ENCODE measurements at regions not wholly inside any gene's neighbourhood (a gene's known extent, or its start where the extent isn't known, plus 50 kb on each side); places are given as distances from the start of the nearest gene placed in this dataset.

DNA sequence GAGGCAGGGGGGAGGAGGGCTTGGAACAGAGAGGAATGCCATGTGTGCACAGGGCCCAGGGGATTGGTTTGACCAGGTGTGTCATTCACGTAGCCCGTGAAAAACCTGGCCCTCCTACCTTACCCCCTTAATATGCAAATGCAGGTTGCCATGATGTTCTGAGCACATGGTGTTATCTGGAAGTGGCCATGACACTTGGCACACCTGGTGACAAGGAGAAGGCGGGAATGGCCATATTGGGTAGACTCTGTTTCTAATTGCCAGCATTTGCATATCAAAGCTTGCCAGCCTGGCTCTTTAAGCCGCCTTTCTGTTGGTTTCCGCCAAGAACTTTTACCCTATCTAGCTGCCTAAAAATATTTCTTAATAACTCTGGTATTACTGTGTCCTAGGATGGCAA lies 202.1 kb upstream of the DPH6 start:
- H3K27ac ChIP-seq, result no peak overlapping the region
- no peaks in the 10 kb centered on the region for H3K27me3 ChIP-seq (ENCODE audit: insufficient read depth, low read depth, severe bottlenecking)
- no peaks in the 10 kb centered on the region for H3K9me3 ChIP-seq (ENCODE audit: severe bottlenecking)
- no peak for DNase-seq
- TF ChIP-seq CTCF (IDR thresholded peaks at IDR 0.05; ENCODE audit: low read depth, low read length), result no peak
- H3K36me3 ChIP-seq, result no peaks in the 10 kb centered on the region
- no peak overlapping the region for H3K4me3 ChIP-seq (ENCODE audit: low read depth, low read length)

GRCh38 chr15:35750051-35750450 lies 204.1 kb upstream of the DPH6 start:
- TF ChIP-seq CTCF (IDR thresholded peaks at IDR 0.05; ENCODE audit: low read depth, low read length), result no peak
- Histone ChIP-seq H3K4me3 (ENCODE audit: low read depth, low read length) (no peak overlapping the region), H3K9me3 (ENCODE audit: severe bottlenecking) (no peaks in the 10 kb centered on the region), H3K27me3 (ENCODE audit: insufficient read depth, low read depth, severe bottlenecking) (no peaks in the 10 kb centered on the region), H3K36me3 (no peaks in the 10 kb centered on the region), H3K27ac (no peak overlapping the region)
- no peak for DNase-seq

DNA sequence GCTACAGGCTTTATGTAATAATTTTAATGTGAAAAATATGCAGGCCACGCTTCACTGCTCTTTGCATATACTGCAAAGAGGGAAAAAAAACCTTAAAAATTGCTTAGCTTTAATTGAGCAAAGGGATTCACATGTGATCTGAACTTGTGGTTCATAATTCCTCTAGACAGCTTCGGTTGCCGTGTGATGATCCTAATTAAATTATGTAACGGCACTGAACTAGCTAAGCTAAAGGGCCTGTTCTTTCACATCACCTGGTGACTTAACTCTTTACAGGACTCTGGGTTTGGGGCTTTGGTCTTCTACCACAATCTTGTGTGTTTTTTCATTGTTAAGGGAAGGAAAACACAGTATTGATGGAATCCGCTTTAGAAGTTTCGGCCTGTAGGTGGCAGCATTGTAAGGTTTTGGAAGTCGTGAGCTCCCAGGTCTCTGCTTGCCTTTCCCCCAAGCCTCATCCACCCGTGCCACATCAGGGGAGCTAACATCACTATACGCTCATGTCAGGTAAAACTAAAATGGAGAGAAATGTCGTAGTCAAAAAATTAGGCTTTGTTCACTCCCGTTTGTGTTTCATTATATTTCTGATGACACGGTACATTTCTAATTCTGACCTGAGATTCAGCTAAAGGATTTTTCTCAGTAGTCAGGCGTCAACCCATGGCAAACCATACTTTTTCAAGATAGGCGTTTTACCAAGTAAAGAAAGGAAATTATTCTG lies 205.6 kb upstream of the DPH6 start:
- peak; percentile 76 for TF ChIP-seq CTCF (IDR thresholded peaks at IDR 0.05; ENCODE audit: low read depth, low read length)
- Histone ChIP-seq H3K36me3 (no peaks in the 10 kb centered on the region), H3K4me3 (ENCODE audit: low read depth, low read length) (no peak overlapping the region), H3K9me3 (ENCODE audit: severe bottlenecking) (no peaks in the 10 kb centered on the region), H3K27ac (no peak overlapping the region), H3K27me3 (ENCODE audit: insufficient read depth, low read depth, severe bottlenecking) (no peaks in the 10 kb centered on the region)
- DNase-seq, result peak; percentile 72

- Histone ChIP-seq H3K36me3 (no peaks in the 10 kb centered on the region), H3K27me3 (ENCODE audit: insufficient read depth, low read depth, severe bottlenecking) (no peaks in the 10 kb centered on the region), H3K9me3 (ENCODE audit: severe bottlenecking) (no peaks in the 10 kb centered on the region), H3K4me3 (ENCODE audit: low read depth, low read length) (no peak overlapping the region), H3K27ac (no peak overlapping the region)
- no peak for TF ChIP-seq CTCF (IDR thresholded peaks at IDR 0.05; ENCODE audit: low read depth, low read length)
- no peak for DNase-seq
Measured at GRCh38 chr15:35752134-35752466, 206.1 kb upstream of the DPH6 start.

DNA sequence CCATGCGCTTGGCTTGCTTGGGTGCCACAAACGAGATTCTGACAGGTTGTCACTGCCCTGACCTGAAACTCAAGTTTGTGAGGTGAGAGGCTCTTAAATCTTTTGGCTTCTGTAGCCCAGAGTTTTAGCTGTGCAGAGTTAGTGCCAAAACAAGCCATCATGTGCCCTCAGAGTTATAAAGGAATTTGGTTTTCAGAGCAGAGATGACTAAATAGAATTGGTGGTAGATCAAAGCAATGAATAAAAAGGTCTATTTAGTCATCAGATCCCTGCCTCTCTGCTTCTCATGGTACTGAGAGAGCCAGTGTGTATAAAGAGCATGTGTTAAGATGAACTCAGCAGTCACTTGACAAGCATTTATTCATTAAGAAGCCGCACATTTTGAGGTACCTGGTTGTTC lies 207.5 kb upstream of the DPH6 start:
- no peak overlapping the region for H3K27ac ChIP-seq
- no peak overlapping the region for H3K4me3 ChIP-seq (ENCODE audit: low read depth, low read length)
- no peak for DNase-seq
- H3K27me3 ChIP-seq (ENCODE audit: insufficient read depth, low read depth, severe bottlenecking), result no peaks in the 10 kb centered on the region
- H3K36me3 ChIP-seq, result no peaks in the 10 kb centered on the region
- H3K9me3 ChIP-seq (ENCODE audit: severe bottlenecking), result no peaks in the 10 kb centered on the region
- TF ChIP-seq CTCF (IDR thresholded peaks at IDR 0.05; ENCODE audit: low read depth, low read length), result no peak

- TF ChIP-seq CTCF (IDR thresholded peaks at IDR 0.05; ENCODE audit: low read depth, low read length), result no peak
- no peak for DNase-seq
- H3K4me3 ChIP-seq (ENCODE audit: low read depth, low read length), result no peak overlapping the region
- no peaks in the 10 kb centered on the region for H3K9me3 ChIP-seq (ENCODE audit: severe bottlenecking)
- no peaks in the 10 kb centered on the region for H3K36me3 ChIP-seq
- H3K27ac ChIP-seq, result no peak overlapping the region
- no peaks in the 10 kb centered on the region for H3K27me3 ChIP-seq (ENCODE audit: insufficient read depth, low read depth, severe bottlenecking)
Measured at GRCh38 chr15:35755237-35755802, 209.4 kb upstream of the DPH6 start.
